ENCODE measurements at regions not wholly inside any gene's neighbourhood (a gene's known extent, or its start where the extent isn't known, plus 50 kb on each side); places are given as distances from the start of the nearest gene placed in this dataset.

GRCh38 chr6:169880516-169880915, 129.1 kb downstream of the ERMARD start:
- 81 to 82% methylated on average over 6 of the region's 6 CpGs for WGBS, 2 donors
- Histone ChIP-seq H3K4me3 (no peak overlapping the region), H3K27me3 (no peaks in the 10 kb centered on the region), H3K27ac (no peak overlapping the region), H3K36me3 (replicated peaks in 1 of 2; ENCODE audit: insufficient read depth in 1 of 2, low read depth in 2 of 2) (no peaks in the 10 kb centered on the region), H3K9me3 (no peaks in the 10 kb centered on the region), H3K4me1 (no peaks in the 10 kb centered on the region)
- DNase-seq (no peak), ATAC-seq (no peak)
- intact Hi-C loops (cut with DNase I): no loop called here
- TF ChIP-seq POLR2A (IDR thresholded peaks at IDR 0.05): no peak
- TF ChIP-seq, protein P1, sequence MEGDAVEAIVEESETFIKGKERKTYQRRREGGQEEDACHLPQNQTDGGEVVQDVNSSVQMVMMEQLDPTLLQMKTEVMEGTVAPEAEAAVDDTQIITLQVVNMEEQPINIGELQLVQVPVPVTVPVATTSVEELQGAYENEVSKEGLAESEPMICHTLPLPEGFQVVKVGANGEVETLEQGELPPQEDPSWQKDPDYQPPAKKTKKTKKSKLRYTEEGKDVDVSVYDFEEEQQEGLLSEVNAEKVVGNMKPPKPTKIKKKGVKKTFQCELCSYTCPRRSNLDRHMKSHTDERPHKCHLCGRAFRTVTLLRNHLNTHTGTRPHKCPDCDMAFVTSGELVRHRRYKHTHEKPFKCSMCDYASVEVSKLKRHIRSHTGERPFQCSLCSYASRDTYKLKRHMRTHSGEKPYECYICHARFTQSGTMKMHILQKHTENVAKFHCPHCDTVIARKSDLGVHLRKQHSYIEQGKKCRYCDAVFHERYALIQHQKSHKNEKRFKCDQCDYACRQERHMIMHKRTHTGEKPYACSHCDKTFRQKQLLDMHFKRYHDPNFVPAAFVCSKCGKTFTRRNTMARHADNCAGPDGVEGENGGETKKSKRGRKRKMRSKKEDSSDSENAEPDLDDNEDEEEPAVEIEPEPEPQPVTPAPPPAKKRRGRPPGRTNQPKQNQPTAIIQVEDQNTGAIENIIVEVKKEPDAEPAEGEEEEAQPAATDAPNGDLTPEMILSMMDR (IDR thresholded peaks at IDR 0.05): no peak

GRCh38 chr6:169869301-169869700, 117.9 kb downstream of the ERMARD start:
- H3K27ac ChIP-seq: no peak overlapping the region
- H3K4me3 ChIP-seq: no peak overlapping the region
- DNase-seq (no peak), ATAC-seq (no peak)
- TF ChIP-seq POLR2A (IDR thresholded peaks at IDR 0.05): no peak
- TF ChIP-seq, protein P1 (IDR thresholded peaks at IDR 0.05): no peak
- 86 to 89% methylated on average over 7 to 11 of the region's 11 CpGs for WGBS, 2 donors
- intact Hi-C loops (cut with DNase I): no loop called here
- H3K4me1 ChIP-seq: no peaks in the 10 kb centered on the region
- no peaks in the 10 kb centered on the region for H3K9me3 ChIP-seq
- no peaks in the 10 kb centered on the region for H3K36me3 ChIP-seq (replicated peaks in 1 of 2; ENCODE audit: insufficient read depth in 1 of 2, low read depth in 2 of 2)
- H3K27me3 ChIP-seq: no peaks in the 10 kb centered on the region

DNA sequence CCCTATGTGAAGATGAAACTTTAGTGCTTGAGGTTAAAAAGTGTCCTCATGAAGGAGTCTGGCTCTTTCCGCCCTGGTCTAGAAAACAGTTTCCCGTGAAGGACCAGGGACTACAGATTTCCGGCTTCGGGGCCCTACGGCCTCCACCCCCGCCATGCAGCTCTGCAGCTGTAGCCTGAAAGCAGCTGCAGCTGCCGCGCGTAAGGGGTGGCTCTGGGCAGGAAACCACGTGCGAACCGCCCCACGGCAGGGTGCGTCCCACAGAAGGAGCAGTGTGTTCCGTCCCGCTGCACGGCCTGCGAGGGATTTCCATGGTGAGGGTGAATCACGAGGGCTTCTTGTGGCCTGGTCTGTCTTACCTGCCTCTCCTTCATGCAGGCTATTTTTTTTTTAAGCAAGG, 117.0 kb downstream of the ERMARD start:
- Histone ChIP-seq H3K4me3 (no peak overlapping the region), H3K27ac (no peak overlapping the region), H3K9me3 (no peaks in the 10 kb centered on the region), H3K27me3 (no peaks in the 10 kb centered on the region), H3K36me3 (replicated peaks in 1 of 2; ENCODE audit: insufficient read depth in 1 of 2, low read depth in 2 of 2) (no peaks in the 10 kb centered on the region), H3K4me1 (no peaks in the 10 kb centered on the region)
- no peak for ATAC-seq
- WGBS, 2 donors: 51 to 81% methylated on average over 19 of the region's 19 CpGs
- TF ChIP-seq POLR2A (IDR thresholded peaks at IDR 0.05): no peak
- TF ChIP-seq, protein P1 (IDR thresholded peaks at IDR 0.05): no peak
- intact Hi-C loops (cut with DNase I): no loop called here
- DNase-seq: peak in 2 of 4 donors; percentile 27 to 35

DNA sequence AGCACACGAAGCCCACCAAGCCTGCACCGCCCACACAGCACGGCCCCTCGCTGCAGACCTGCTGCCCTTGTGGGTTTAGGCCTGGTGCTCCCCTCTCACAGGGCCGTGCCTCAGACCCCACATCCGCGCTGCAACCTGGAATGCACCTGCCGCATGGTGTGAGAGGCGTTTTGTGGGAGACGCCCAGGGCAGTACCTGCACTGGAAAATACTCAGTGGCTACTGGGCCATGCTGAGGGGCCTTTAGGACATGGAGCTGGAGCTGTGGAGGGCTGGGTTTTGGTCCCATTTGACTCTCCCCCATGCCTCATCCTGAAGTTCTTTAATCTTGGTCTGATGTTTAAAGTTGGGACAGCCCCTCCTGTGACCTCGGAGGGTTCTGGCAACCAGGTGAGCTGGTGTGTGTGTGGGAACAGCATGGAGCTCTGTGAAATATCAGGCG, 116.3 kb downstream of the ERMARD start:
- H3K9me3 ChIP-seq: no peaks in the 10 kb centered on the region
- TF ChIP-seq POLR2A (IDR thresholded peaks at IDR 0.05): no peak
- TF ChIP-seq, protein P1 (IDR thresholded peaks at IDR 0.05): no peak
- DNase-seq: no peak
- WGBS, 2 donors: 86 to 87% methylated on average over 11 to 12 of the region's 12 CpGs
- no peak overlapping the region for H3K27ac ChIP-seq
- H3K27me3 ChIP-seq: no peaks in the 10 kb centered on the region
- no peak for ATAC-seq
- no peak overlapping the region for H3K4me3 ChIP-seq
- intact Hi-C loops (cut with DNase I): no loop called here
- no peaks in the 10 kb centered on the region for H3K36me3 ChIP-seq (replicated peaks in 1 of 2; ENCODE audit: insufficient read depth in 1 of 2, low read depth in 2 of 2)
- no peaks in the 10 kb centered on the region for H3K4me1 ChIP-seq

DNA sequence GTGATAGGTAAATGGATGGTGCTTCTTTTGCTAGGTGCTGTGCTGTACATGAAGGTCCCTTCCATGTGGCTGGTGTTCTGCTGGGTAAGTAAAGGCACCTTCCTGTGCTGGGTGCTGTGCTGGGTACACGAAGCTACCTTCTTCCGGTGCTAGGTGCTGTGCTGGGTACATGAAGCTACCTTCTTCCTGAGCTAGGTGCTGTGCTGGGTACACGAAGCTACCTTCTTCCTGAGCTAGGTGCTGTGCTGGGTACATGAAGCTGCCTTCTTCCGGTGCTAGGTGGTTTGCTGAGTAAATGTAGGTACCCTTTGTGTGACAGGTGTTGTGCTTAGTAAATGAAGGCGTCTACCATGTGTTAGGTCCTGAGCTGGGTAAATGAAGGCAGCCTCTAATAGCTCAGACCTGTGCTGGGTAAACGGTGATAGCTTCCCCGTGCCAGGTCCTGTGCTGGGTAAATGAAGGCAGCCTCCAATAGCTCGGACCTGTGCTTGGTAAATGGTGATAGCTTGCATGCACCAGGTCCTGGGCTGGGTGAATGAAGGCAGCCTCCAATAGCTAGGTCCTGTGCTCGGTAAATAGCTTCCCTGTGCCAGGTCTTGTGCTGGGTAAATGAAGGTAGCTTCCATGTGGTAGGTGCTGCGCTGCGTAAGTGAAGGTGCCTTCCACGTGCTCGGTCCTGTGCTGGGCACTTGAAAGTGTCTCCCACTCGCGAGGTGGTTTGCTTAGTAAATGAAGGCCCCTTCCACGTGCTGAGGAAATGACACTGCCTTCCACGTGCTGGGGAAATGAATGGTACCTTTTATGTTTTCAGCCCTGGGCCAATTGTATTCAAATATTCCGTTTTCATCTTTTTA, 115.5 kb downstream of the ERMARD start:
- no peak overlapping the region for H3K4me3 ChIP-seq
- H3K9me3 ChIP-seq: no peaks in the 10 kb centered on the region
- no peaks in the 10 kb centered on the region for H3K4me1 ChIP-seq
- intact Hi-C loops (cut with DNase I): no loop called here
- 76 to 81% methylated on average over 17 to 18 of the region's 18 CpGs for WGBS, 2 donors
- no peak overlapping the region for H3K27ac ChIP-seq
- no peaks in the 10 kb centered on the region for H3K36me3 ChIP-seq (replicated peaks in 1 of 2; ENCODE audit: insufficient read depth in 1 of 2, low read depth in 2 of 2)
- H3K27me3 ChIP-seq: no peaks in the 10 kb centered on the region
- DNase-seq: no peak
- no peak for ATAC-seq
- TF ChIP-seq, protein P1 (IDR thresholded peaks at IDR 0.05): no peak

All from body of pancreas (tissue), 4 donors.